ENCODE measurements at regions not wholly inside any gene's neighbourhood (a gene's known extent, or its start where the extent isn't known, plus 50 kb on each side); places are given as distances from the start of the nearest gene placed in this dataset.

- no peak for TF ChIP-seq CTCF (IDR thresholded peaks at IDR 0.05 in 2 of 3, conservative IDR thresholded peaks at IDR 0.05 in 1 of 3; ENCODE audit: control insufficient read depth in 2 of 3, extremely low read depth in 1 of 3, insufficient read depth in 1 of 3, low read depth in 3 of 3, low read length in 3 of 3)
- TF ChIP-seq ESRRA (IDR thresholded peaks at IDR 0.05; ENCODE audit: low read length): no peak
- TF ChIP-seq SPI1 (IDR thresholded peaks at IDR 0.05; ENCODE audit: borderline replicate concordance, insufficient read depth, low read depth, low read length): no peak
- no peak for TF ChIP-seq JUND (IDR thresholded peaks at IDR 0.05; ENCODE audit: low read depth, low read length)
- no peak for TF ChIP-seq CBX5 (IDR thresholded peaks at IDR 0.05; ENCODE audit: low read depth)
- no peak for TF ChIP-seq SIN3A (IDR thresholded peaks at IDR 0.05; ENCODE audit: low read depth, low read length)
- TF ChIP-seq RUNX3 (IDR thresholded peaks at IDR 0.05; ENCODE audit: low read length): no peak
- TF ChIP-seq PAX8 (IDR thresholded peaks at IDR 0.05): no peak
- no peak for TF ChIP-seq YY1 (IDR thresholded peaks at IDR 0.05; ENCODE audit: low read depth, low read length)
- no peak for TF ChIP-seq POLR2AphosphoS5 (IDR thresholded peaks at IDR 0.05; ENCODE audit: low read length)
Observed at GRCh38 chr13:60944016-60944415, 471.6 kb downstream of the PCDH20 start.

Data from GM12878 (cell line).